GM12874 (cell line): ENCODE measurements at regions not wholly inside any gene's neighbourhood (a gene's known extent, or its start where the extent isn't known, plus 50 kb on each side); places are given as distances from the start of the nearest gene placed in this dataset.

Source experiments
- TF ChIP-seq, protein P1 (sequence below): IDR thresholded peaks from 2 replicates; pipeline ENCODE4 v1.5.1; 2011; ENCODE audit warnings: low read depth, mild to moderate bottlenecking, control low read depth, low read length, moderate library complexity; ENCODE audit not compliant: insufficient read depth

DNA sequence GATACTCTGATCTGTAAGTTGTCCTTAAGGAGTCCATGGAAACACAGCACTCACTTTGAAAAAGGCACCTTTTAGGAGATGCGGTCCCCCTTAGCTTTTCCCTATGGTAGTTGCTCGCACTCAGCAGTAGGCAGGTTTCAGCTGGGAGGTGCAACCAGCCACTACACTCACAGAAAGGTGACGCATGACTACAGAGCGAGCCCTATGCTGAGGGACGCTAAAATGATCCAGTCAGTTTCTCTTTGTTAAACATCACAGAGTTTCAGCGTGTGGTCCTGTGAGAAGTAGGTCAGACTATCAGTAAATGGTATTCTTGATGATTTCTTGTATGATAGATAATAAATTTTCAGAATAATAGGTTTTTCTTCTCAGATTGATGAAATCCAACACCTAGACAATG, 362.7 kb upstream of the MIR17HG start:
- TF ChIP-seq, protein P1, sequence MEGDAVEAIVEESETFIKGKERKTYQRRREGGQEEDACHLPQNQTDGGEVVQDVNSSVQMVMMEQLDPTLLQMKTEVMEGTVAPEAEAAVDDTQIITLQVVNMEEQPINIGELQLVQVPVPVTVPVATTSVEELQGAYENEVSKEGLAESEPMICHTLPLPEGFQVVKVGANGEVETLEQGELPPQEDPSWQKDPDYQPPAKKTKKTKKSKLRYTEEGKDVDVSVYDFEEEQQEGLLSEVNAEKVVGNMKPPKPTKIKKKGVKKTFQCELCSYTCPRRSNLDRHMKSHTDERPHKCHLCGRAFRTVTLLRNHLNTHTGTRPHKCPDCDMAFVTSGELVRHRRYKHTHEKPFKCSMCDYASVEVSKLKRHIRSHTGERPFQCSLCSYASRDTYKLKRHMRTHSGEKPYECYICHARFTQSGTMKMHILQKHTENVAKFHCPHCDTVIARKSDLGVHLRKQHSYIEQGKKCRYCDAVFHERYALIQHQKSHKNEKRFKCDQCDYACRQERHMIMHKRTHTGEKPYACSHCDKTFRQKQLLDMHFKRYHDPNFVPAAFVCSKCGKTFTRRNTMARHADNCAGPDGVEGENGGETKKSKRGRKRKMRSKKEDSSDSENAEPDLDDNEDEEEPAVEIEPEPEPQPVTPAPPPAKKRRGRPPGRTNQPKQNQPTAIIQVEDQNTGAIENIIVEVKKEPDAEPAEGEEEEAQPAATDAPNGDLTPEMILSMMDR = no peak

DNA sequence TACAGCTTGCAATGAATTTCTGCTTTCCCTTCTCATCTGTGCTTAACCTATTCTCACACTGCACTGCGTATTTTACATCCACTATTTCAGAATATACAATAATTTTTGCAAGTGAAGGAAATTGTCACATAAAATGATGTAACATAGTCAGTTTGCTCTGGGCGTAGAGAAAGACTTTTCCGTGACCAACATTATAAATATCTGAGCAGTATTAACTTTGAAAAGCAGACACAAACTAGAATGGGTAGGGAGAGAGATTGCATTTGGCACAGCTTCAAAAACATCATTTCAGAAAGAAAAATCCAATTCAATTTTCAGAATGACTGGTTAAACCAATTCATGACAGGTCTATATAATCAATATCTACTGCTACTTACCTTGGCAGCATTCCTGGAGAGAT, 352.5 kb upstream of the MIR17HG start:
- TF ChIP-seq, protein P1 = no peak

DNA sequence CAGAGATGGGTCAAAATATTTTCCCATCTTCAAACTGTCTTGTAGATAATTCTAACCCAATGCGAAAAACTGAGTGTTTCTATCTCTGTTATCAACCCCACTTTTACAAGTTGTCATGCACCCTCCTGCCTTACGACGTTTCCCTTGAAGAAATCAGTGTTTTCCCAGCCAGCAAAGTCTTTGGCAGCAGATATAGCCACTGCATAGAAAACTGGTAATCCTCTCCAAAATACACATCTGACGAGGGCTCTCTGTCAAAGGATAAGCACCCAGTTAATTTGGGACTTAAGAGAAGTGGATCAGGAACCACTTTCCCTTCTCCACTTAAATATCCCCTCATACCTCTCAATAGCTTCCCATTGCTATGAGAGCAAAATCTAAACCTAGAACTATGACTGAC, 351.9 kb upstream of the MIR17HG start:
- TF ChIP-seq, protein P1 = no peak

DNA sequence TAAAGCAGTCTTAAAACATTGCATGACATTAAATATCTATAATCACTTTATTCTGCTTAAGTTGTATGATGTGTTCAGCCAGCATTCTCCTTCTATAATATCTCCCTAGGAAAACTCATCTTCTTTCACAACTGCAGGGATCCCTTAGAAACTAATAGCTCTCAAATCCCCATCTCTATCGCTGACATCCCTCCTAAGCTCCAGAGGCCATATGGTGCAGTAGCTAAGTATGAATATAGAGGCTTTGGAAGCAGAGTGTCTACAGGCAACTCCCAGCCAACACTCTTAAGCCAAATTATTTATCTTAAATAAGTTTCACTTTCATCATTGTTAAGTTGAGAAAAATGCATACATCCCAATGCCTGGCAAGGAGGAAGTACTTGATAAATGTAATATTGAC, 349.5 kb upstream of the MIR17HG start:
- TF ChIP-seq, protein P1 = no peak

DNA sequence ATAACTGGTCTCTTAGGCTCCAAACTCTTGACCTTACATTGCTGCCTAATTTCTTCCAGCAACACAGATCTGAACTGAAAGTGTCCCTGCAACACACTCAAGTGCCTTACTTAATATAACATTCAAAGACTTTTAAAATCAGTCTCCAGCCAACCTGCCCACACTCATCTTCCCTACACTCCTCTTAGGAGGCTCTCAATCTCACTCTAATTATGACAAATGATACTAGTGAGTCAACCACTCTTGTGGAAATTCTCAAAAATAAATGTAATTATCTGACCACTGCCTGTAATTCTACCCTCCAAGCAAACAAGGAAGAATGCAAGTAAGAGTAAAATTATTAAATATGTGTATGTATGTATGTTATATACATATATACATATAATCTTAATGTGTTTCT, 348.1 kb upstream of the MIR17HG start:
- TF ChIP-seq, protein P1 = no peak

DNA sequence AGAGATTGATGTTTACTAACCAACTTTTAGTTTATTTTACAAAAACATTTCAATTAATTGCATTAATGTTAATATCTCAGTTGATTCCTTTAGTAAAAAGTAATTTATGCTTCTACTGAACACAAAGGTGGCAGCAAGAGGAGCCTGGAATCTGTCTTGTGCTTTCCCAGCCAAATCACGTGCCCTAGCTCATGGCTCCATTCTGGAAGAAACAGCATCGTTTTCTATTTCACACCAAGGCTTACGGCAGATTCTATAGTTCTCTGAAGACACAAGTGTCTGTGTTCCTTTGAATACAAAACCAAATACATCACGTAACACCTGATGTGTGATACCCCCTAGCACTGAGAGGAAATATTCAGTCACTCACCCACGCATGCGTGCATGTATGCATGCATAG, 346.1 kb upstream of the MIR17HG start:
- TF ChIP-seq, protein P1 = no peak

DNA sequence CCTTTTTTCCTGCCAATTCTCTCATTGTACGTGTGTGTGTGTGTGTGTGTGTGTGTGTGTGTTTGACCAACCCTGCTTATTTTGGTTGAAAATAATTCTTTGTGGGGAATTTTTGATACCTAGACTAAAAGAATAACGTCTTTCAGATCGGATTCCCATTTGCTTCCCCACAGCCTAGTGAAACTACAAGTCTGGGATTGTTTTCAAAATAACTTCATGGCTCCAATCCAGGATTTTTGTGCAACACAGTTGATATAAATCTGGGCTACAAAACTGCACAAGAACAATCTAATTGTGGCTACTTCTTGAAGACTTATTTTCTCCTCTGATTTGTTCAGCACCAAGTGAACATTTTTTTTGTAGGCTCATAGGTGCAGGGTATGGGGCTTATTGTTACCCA, 332.8 kb upstream of the MIR17HG start:
- TF ChIP-seq, protein P1 = no peak
